Psoas muscle (tissue), 7 donors: ENCODE measurements at regions not wholly inside any gene's neighbourhood (a gene's known extent, or its start where the extent isn't known, plus 50 kb on each side); places are given as distances from the start of the nearest gene placed in this dataset.

Experiments
- ATAC-seq, 4 donors: fragments of 200-7000 bp; cut with Tn5 transposase; one replicate each; pipeline ENCODE4 v1.9.1; 2020; ENCODE audit warnings: moderate library complexity in 3 of 4, mild to moderate bottlenecking in 2 of 4
- DNase-seq, 2 donors: peaks; one replicate each; pipeline ENCODE4 v3.0.0-alpha.2; 2020
- H3K27ac ChIP-seq: fragments of 200-600 bp; one replicate; pipeline ENCODE4 v1.8.0; 2022
- H3K27me3 ChIP-seq, 3 donors: fragments of 200-600 bp in 1 of 3; one replicate each; pipeline versions ENCODE4 v1.6.1 to v1.8.0; 2013 to 2022; ENCODE audit warnings: low read length in 2 of 3, mild to moderate bottlenecking in 2 of 3, moderate library complexity in 1 of 3; ENCODE audit not compliant: insufficient read depth in 3 of 3
- H3K36me3 ChIP-seq, 2 donors: fragments of 200-600 bp in 1 of 2; one replicate each; pipeline versions ENCODE4 v1.6.1 to v1.8.0; 2013 to 2022; ENCODE audit warnings: low read depth in 1 of 2, mild to moderate bottlenecking in 1 of 2, moderate library complexity in 1 of 2; ENCODE audit not compliant: insufficient read depth in 1 of 2
- H3K4me1 ChIP-seq: fragments of 200-600 bp; one replicate; pipeline ENCODE4 v1.8.0; 2022
- H3K4me3 ChIP-seq: fragments of 200-600 bp; one replicate; pipeline ENCODE4 v1.8.0; 2022; ENCODE audit warnings: mild to moderate bottlenecking
- H3K9me3 ChIP-seq: fragments of 200-600 bp; one replicate; pipeline ENCODE4 v1.8.0; 2022
- CTCF ChIP-seq: fragments of 200-600 bp; IDR thresholded peaks from one replicate; pipeline ENCODE4 v1.8.0; 2022; ENCODE audit warnings: antibody characterized with exemption
- WGBS, 3 donors: extraction: QIAGEN DNeasy Blood & Tissue Kit; methylation state at CpG; one replicate each; pipeline versions ENCODE4 v1.1.6 to v1.1.7; 2013; 5-methylcytosine and 5-hydroxymethylcytosine counted together
- intact Hi-C, 2 donors: fragments of 100-400 bp; cut with DNase I; formaldehyde crosslinking; loops; one replicate each; pipeline versions ENCODE4 v1.11.0 to v1.14.2; 2022
- donor health status: healthy with polysubstance abuse.
- donor health status: DM: no; HTN: no; CAD: no; lungs with moderate emphysema.
- donor health status: Bipolar disorder and iron deficiency.
- donor health status: healthy.
- donor health status: DM: yes; HTN: yes; CAD: no.
- donor health status: DM: no; HTN: no; CAD: no.
- donor health status: DM: yes; HTN: yes; CAD: no.

DNA sequence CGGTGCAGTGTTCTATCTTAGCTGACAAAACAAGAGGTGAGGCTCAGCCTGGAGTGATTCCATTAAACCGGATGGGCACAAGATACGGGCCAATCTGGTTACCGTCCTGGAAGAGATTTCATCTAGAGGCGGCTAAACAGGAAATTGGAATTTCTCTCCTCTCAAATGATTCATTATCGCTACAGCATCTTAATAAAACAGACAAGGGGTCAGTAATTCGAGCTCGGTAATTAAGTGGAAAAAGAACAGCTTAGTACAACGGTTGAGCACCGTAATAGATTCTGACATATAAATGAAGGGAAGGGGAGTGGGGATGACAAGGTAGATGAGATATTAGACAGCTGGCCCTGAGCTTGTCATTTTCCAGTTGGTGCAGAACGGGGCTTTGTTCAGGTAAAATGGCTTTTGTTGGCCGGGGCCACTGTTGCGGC, 137.2 kb downstream of the EDN3 start:
- Histone ChIP-seq H3K4me1 (no peaks in the 10 kb centered on the region), H3K27ac (no peak overlapping the region), H3K4me3 (no peak overlapping the region), H3K27me3 (peaks cover 0 to 2% (median 0%) of the 10 kb centered on the region in 3 donors), H3K9me3 (no peaks in the 10 kb centered on the region), H3K36me3 (no peaks in the 10 kb centered on the region)
- WGBS, 3 donors = 78 to 84% (median 79%) methylated on average over 13 of the region's 13 CpGs
- ATAC-seq (no peak), DNase-seq (no peak)
- intact Hi-C loops = no loop called here
- no peak for TF ChIP-seq CTCF

- H3K4me1 ChIP-seq = no peaks in the 10 kb centered on the region
- no peaks in the 10 kb centered on the region for H3K36me3 ChIP-seq
- DNase-seq (no peak), ATAC-seq (no peak)
- intact Hi-C loops = no loop called here
- no peaks in the 10 kb centered on the region for H3K9me3 ChIP-seq
- WGBS, 3 donors = 94 to 97% (median 95%) methylated on average over 4 of the region's 4 CpGs
- H3K27ac ChIP-seq = no peak overlapping the region
- no peak for TF ChIP-seq CTCF
- peaks cover 0 to 2% (median 0%) of the 10 kb centered on the region in 3 donors for H3K27me3 ChIP-seq
- H3K4me3 ChIP-seq = no peak overlapping the region
These were observed 137.8 kb downstream of the EDN3 start for GRCh38 chr20:59438201-59438600.

GRCh38 chr20:59439243-59439642, 138.8 kb downstream of the EDN3 start:
- no peak overlapping the region for H3K4me3 ChIP-seq
- ATAC-seq (no peak), DNase-seq (no peak)
- peaks cover 0 to 4% (median 3%) of the 10 kb centered on the region in 3 donors for H3K27me3 ChIP-seq
- WGBS, 3 donors = 83 to 88% (median 87%) methylated on average over 7 of the region's 7 CpGs
- H3K4me1 ChIP-seq = no peaks in the 10 kb centered on the region
- no peaks in the 10 kb centered on the region for H3K36me3 ChIP-seq
- intact Hi-C loops = no loop called here
- no peaks in the 10 kb centered on the region for H3K9me3 ChIP-seq
- TF ChIP-seq CTCF = no peak
- H3K27ac ChIP-seq = no peak overlapping the region

- ATAC-seq (no peak), DNase-seq (no peak)
- 62 to 74% (median 73%) methylated on average over 3 of the region's 3 CpGs for WGBS, 3 donors
- no peaks in the 10 kb centered on the region for H3K4me1 ChIP-seq
- H3K4me3 ChIP-seq = no peak overlapping the region
- no peak overlapping the region for H3K27ac ChIP-seq
- H3K36me3 ChIP-seq = no peaks in the 10 kb centered on the region
- TF ChIP-seq CTCF = no peak
- H3K27me3 ChIP-seq = peaks cover 0 to 14% (median 9%) of the 10 kb centered on the region in 3 donors
- intact Hi-C loops = no loop called here
- H3K9me3 ChIP-seq = no peaks in the 10 kb centered on the region
These were observed 140.9 kb downstream of the EDN3 start for GRCh38 chr20:59441306-59441705.
